C1 segment of cervical spinal cord (tissue), 14 donors: ENCODE measurements at regions not wholly inside any gene's neighbourhood (a gene's known extent, or its start where the extent isn't known, plus 50 kb on each side); places are given as distances from the start of the nearest gene placed in this dataset.

ENCODE experiments used
- DNase-seq, 14 donors: peaks; one replicate each; lab custom pipeline; 2025; lab: John Stamatoyannopoulos, UW

GRCh38 chr6:140077827-140078560, 703.5 kb upstream of the CITED2 start:
- no peak for DNase-seq

GRCh38 chr6:140076105-140076504, 701.7 kb upstream of the CITED2 start:
- DNase-seq = no peak

- DNase-seq = no peak
Measured at GRCh38 chr6:140073456-140073855, 699.0 kb upstream of the CITED2 start.

- DNase-seq = no peak
Measured at GRCh38 chr6:140071601-140072062, 697.2 kb upstream of the CITED2 start.

GRCh38 chr6:140070846-140071473, 696.5 kb upstream of the CITED2 start:
- DNase-seq = no peak

- DNase-seq = no peak
Measured at GRCh38 chr6:140069576-140069975, 695.1 kb upstream of the CITED2 start.

GRCh38 chr6:140068801-140069200, 694.4 kb upstream of the CITED2 start:
- no peak for DNase-seq

- DNase-seq = no peak
Measured at GRCh38 chr6:140064366-140064765, 689.9 kb upstream of the CITED2 start.

GRCh38 chr6:140063021-140063399, 688.6 kb upstream of the CITED2 start:
- no peak for DNase-seq

- no peak for DNase-seq
Measured at GRCh38 chr6:140062043-140063020, 687.9 kb upstream of the CITED2 start.

- no peak for DNase-seq
Measured at GRCh38 chr6:140061110-140062042, 686.9 kb upstream of the CITED2 start.

GRCh38 chr6:140059947-140060346, 685.5 kb upstream of the CITED2 start:
- no peak for DNase-seq

- no peak for DNase-seq
Measured at GRCh38 chr6:140058863-140059262, 684.4 kb upstream of the CITED2 start.

GRCh38 chr6:140052736-140053729, 678.6 kb upstream of the CITED2 start:
- no peak for DNase-seq

- DNase-seq = peak in 1 of 14 donors; percentile 44
Measured at GRCh38 chr6:140051521-140052512, 677.4 kb upstream of the CITED2 start.

GRCh38 chr6:140050101-140050995, 675.9 kb upstream of the CITED2 start:
- no peak for DNase-seq

- DNase-seq = no peak
Measured at GRCh38 chr6:140049251-140049650, 674.8 kb upstream of the CITED2 start.
